Neural crest cell (in vitro differentiated cells): ENCODE measurements at regions not wholly inside any gene's neighbourhood (a gene's known extent, or its start where the extent isn't known, plus 50 kb on each side); places are given as distances from the start of the nearest gene placed in this dataset.

Source experiments
- DNase-seq: peaks from one replicate; pipeline ENCODE4 v3.0.0; 2021; ENCODE audit warnings: low read depth, mixed read lengths, low spot score
- H3K27ac Mint-ChIP-seq: one replicate; pipeline ENCODE4 v1.8.0; 2021; ENCODE audit warnings: mild to moderate bottlenecking, mixed read lengths; ENCODE audit not compliant: unreplicated experiment
- H3K27me3 Mint-ChIP-seq: 2 replicates; pipeline ENCODE4 v1.8.0; 2021; ENCODE audit warnings: low read depth, mild to moderate bottlenecking, mixed read lengths
- H3K36me3 Mint-ChIP-seq: 2 replicates; pipeline ENCODE4 v1.8.0; 2021; ENCODE audit warnings: low read depth, mild to moderate bottlenecking, mixed read lengths
- H3K4me1 Mint-ChIP-seq: 2 replicates; pipeline ENCODE4 v1.8.0; 2021; ENCODE audit warnings: mixed read lengths
- H3K4me3 Mint-ChIP-seq: one replicate; pipeline ENCODE4 v1.8.0; 2021; ENCODE audit warnings: mild to moderate bottlenecking, mixed read lengths
- H3K9me3 Mint-ChIP-seq: 2 replicates; pipeline ENCODE4 v1.8.0; 2021; ENCODE audit warnings: mixed read lengths
- TF ChIP-seq, protein P1 (sequence below): fragments of 200-600 bp; sonication (generic); conservative IDR thresholded peaks from 2 replicates; pipeline ENCODE4 v1.5.0; 2021; ENCODE audit warnings: antibody characterized with exemption, mild to moderate bottlenecking

- Mint-ChIP-seq H3K36me3 (no peaks in the 10 kb centered on the region), H3K4me1 (peaks cover 8% of the 10 kb centered on the region), H3K9me3 (peaks cover 2% of the 10 kb centered on the region), H3K27ac (no peak overlapping the region), H3K27me3 (peaks cover 2% of the 10 kb centered on the region), H3K4me3 (no peak overlapping the region)
- no peak for DNase-seq
- TF ChIP-seq, protein P1, sequence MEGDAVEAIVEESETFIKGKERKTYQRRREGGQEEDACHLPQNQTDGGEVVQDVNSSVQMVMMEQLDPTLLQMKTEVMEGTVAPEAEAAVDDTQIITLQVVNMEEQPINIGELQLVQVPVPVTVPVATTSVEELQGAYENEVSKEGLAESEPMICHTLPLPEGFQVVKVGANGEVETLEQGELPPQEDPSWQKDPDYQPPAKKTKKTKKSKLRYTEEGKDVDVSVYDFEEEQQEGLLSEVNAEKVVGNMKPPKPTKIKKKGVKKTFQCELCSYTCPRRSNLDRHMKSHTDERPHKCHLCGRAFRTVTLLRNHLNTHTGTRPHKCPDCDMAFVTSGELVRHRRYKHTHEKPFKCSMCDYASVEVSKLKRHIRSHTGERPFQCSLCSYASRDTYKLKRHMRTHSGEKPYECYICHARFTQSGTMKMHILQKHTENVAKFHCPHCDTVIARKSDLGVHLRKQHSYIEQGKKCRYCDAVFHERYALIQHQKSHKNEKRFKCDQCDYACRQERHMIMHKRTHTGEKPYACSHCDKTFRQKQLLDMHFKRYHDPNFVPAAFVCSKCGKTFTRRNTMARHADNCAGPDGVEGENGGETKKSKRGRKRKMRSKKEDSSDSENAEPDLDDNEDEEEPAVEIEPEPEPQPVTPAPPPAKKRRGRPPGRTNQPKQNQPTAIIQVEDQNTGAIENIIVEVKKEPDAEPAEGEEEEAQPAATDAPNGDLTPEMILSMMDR, result no peak
These were observed 219.0 kb downstream of the SHQ1 start for GRCh38 chr3:72629191-72629631.

DNA sequence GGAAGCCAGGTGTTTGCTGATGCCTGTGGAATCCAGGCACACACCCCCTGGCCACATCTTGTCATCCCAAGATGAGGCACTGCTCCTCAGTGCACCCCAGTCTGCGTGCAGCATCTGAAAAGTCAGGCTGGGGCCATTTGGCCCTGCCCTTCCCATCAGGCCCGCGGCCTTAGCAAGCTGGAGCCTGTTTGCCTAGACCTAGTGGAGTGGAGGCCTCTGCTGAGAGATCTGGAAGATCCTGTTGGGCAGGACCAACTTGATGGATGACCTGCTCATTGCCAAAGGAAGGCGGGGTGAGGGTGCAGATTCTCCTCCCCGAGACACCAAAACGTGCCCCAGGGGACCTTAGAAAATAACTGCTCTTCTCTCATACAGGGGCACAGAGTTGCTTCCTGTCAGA, 220.2 kb downstream of the SHQ1 start:
- Mint-ChIP-seq H3K27ac (no peak overlapping the region), H3K36me3 (no peaks in the 10 kb centered on the region), H3K9me3 (peaks cover 2% of the 10 kb centered on the region), H3K27me3 (no peaks in the 10 kb centered on the region), H3K4me1 (peaks cover 8% of the 10 kb centered on the region), H3K4me3 (no peak overlapping the region)
- DNase-seq, result no peak
- TF ChIP-seq, protein P1, result no peak

- no peak for DNase-seq
These were observed 221.0 kb downstream of the SHQ1 start for GRCh38 chr3:72627271-72627670.

GRCh38 chr3:72625602-72626337, 222.5 kb downstream of the SHQ1 start:
- H3K4me1 Mint-ChIP-seq, result peaks cover 8% of the 10 kb centered on the region
- H3K27me3 Mint-ChIP-seq, result no peaks in the 10 kb centered on the region
- H3K27ac Mint-ChIP-seq, result no peak overlapping the region
- DNase-seq, result no peak
- H3K4me3 Mint-ChIP-seq, result no peak overlapping the region
- peaks cover 2% of the 10 kb centered on the region for H3K9me3 Mint-ChIP-seq
- H3K36me3 Mint-ChIP-seq, result no peaks in the 10 kb centered on the region
- TF ChIP-seq, protein P1, result no peak

More at GRCh38 chr3:72627271-72627670, 221.0 kb downstream of the SHQ1 start:
- H3K9me3 Mint-ChIP-seq, result peaks cover 2% of the 10 kb centered on the region
- H3K4me3 Mint-ChIP-seq, result no peak overlapping the region
- H3K36me3 Mint-ChIP-seq, result no peaks in the 10 kb centered on the region
- no peak overlapping the region for H3K27ac Mint-ChIP-seq
- TF ChIP-seq, protein P1, result no peak
- peaks cover 8% of the 10 kb centered on the region for H3K4me1 Mint-ChIP-seq
- H3K27me3 Mint-ChIP-seq, result no peaks in the 10 kb centered on the region

GRCh38 chr3:72624656-72625055, 223.6 kb downstream of the SHQ1 start:
- no peak overlapping the region for H3K4me3 Mint-ChIP-seq
- TF ChIP-seq, protein P1, result no peak
- H3K27me3 Mint-ChIP-seq, result no peaks in the 10 kb centered on the region
- no peak overlapping the region for H3K27ac Mint-ChIP-seq
- H3K4me1 Mint-ChIP-seq, result peaks cover 4% of the 10 kb centered on the region
- H3K9me3 Mint-ChIP-seq, result no peaks in the 10 kb centered on the region
- DNase-seq, result no peak
- H3K36me3 Mint-ChIP-seq, result no peaks in the 10 kb centered on the region
